ENCODE measurements at regions not wholly inside any gene's neighbourhood (a gene's known extent, or its start where the extent isn't known, plus 50 kb on each side); places are given as distances from the start of the nearest gene placed in this dataset.

DNA sequence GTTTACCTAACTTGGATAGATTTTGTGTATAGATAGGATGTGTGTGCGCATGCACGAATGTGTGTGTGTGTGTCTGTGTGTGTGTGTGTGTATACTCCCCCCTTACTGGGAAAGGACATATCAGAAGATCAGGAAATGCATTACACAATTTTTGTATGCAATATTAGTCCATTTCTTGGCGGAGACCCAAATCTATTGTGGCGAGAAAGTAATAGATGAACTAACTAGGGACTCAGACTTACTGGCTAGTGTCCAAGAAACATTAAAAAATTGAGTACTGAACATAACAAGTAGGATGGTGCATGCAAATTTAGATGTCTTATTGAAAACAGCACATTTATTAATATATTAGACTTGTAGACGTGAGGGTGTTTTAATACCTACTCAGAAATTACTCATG is 1036.5 kb upstream of the FANCL start:
- H3K4me3 ChIP-seq: no peak overlapping the region
- no peak overlapping the region for H3K27ac ChIP-seq
- no peaks in the 10 kb centered on the region for H3K36me3 ChIP-seq
- no peaks in the 10 kb centered on the region for H3K4me1 ChIP-seq
- no peak for TF ChIP-seq POLR2AphosphoS5 (IDR thresholded peaks at IDR 0.05)
- TF ChIP-seq POLR2A (IDR thresholded peaks at IDR 0.05): no peak
- TF ChIP-seq, protein P1, sequence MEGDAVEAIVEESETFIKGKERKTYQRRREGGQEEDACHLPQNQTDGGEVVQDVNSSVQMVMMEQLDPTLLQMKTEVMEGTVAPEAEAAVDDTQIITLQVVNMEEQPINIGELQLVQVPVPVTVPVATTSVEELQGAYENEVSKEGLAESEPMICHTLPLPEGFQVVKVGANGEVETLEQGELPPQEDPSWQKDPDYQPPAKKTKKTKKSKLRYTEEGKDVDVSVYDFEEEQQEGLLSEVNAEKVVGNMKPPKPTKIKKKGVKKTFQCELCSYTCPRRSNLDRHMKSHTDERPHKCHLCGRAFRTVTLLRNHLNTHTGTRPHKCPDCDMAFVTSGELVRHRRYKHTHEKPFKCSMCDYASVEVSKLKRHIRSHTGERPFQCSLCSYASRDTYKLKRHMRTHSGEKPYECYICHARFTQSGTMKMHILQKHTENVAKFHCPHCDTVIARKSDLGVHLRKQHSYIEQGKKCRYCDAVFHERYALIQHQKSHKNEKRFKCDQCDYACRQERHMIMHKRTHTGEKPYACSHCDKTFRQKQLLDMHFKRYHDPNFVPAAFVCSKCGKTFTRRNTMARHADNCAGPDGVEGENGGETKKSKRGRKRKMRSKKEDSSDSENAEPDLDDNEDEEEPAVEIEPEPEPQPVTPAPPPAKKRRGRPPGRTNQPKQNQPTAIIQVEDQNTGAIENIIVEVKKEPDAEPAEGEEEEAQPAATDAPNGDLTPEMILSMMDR (IDR thresholded peaks at IDR 0.05): no peak
- intact Hi-C loops (cut with DNase I; ENCODE audit: low total_unique reads): no loop called here
- no peaks in the 10 kb centered on the region for H3K27me3 ChIP-seq
- DNase-seq (ENCODE audit: low spot score in 2 of 2): no peak
- H3K9me3 ChIP-seq: no peaks in the 10 kb centered on the region

GRCh38 chr2:59276917-59277316 is 1035.8 kb upstream of the FANCL start:
- TF ChIP-seq, protein P1 (IDR thresholded peaks at IDR 0.05): no peak
- TF ChIP-seq POLR2A (IDR thresholded peaks at IDR 0.05) (no peak), POLR2AphosphoS5 (IDR thresholded peaks at IDR 0.05) (no peak)
- Histone ChIP-seq H3K36me3 (no peaks in the 10 kb centered on the region), H3K4me3 (no peak overlapping the region), H3K4me1 (no peaks in the 10 kb centered on the region), H3K27me3 (no peaks in the 10 kb centered on the region), H3K9me3 (no peaks in the 10 kb centered on the region), H3K27ac (no peak overlapping the region)
- intact Hi-C loops (cut with DNase I; ENCODE audit: low total_unique reads): no loop called here
- no peak for DNase-seq (ENCODE audit: low spot score in 2 of 2)

- DNase-seq (ENCODE audit: low spot score in 2 of 2): no peak
- no peaks in the 10 kb centered on the region for H3K4me1 ChIP-seq
- H3K9me3 ChIP-seq: no peaks in the 10 kb centered on the region
- no peak overlapping the region for H3K27ac ChIP-seq
- no peak overlapping the region for H3K4me3 ChIP-seq
- no peaks in the 10 kb centered on the region for H3K27me3 ChIP-seq
- TF ChIP-seq POLR2A (IDR thresholded peaks at IDR 0.05): no peak
- no peak for TF ChIP-seq POLR2AphosphoS5 (IDR thresholded peaks at IDR 0.05)
- TF ChIP-seq, protein P1 (IDR thresholded peaks at IDR 0.05): no peak
- intact Hi-C loops (cut with DNase I; ENCODE audit: low total_unique reads): no loop called here
- H3K36me3 ChIP-seq: no peaks in the 10 kb centered on the region
Observed at GRCh38 chr2:59276033-59276432, 1034.9 kb upstream of the FANCL start.

DNA sequence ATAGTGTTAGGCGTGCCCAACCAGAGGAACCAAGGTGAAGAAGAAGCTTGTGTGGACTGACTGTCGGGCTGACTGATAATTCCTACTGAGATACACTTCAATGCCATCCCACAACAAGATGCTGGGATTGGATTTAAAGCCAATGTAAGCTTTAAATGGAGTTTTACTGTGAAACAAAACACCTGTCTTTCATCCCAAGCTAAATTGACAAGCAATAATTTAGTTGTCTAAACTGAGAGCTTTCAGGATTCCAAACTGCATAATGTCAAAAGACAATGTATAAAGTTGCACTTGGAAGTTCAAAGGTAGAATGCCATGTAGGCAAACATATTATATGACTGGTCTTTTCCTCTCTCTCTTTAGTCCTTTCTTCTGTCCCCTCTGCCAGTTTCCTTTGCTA is 1025.3 kb upstream of the FANCL start:
- no peak for TF ChIP-seq POLR2AphosphoS5 (IDR thresholded peaks at IDR 0.05)
- TF ChIP-seq, protein P1 (IDR thresholded peaks at IDR 0.05): no peak
- H3K36me3 ChIP-seq: no peaks in the 10 kb centered on the region
- DNase-seq (ENCODE audit: low spot score in 2 of 2): no peak
- no peaks in the 10 kb centered on the region for H3K9me3 ChIP-seq
- no peaks in the 10 kb centered on the region for H3K27me3 ChIP-seq
- H3K4me1 ChIP-seq: no peaks in the 10 kb centered on the region
- H3K27ac ChIP-seq: no peak overlapping the region
- intact Hi-C loops (cut with DNase I; ENCODE audit: low total_unique reads): no loop called here
- no peak overlapping the region for H3K4me3 ChIP-seq

GRCh38 chr2:59259913-59260312 is 1018.8 kb upstream of the FANCL start:
- no peaks in the 10 kb centered on the region for H3K36me3 ChIP-seq
- no peak for DNase-seq (ENCODE audit: low spot score in 2 of 2)
- H3K9me3 ChIP-seq: no peaks in the 10 kb centered on the region
- no peak overlapping the region for H3K4me3 ChIP-seq
- intact Hi-C loops (cut with DNase I; ENCODE audit: low total_unique reads): no loop called here
- no peaks in the 10 kb centered on the region for H3K4me1 ChIP-seq
- H3K27me3 ChIP-seq: no peaks in the 10 kb centered on the region
- TF ChIP-seq, protein P1 (IDR thresholded peaks at IDR 0.05): no peak
- TF ChIP-seq POLR2A (IDR thresholded peaks at IDR 0.05) (no peak), POLR2AphosphoS5 (IDR thresholded peaks at IDR 0.05) (no peak)
- no peak overlapping the region for H3K27ac ChIP-seq
